ENCODE measurements at regions not wholly inside any gene's neighbourhood (a gene's known extent, or its start where the extent isn't known, plus 50 kb on each side); places are given as distances from the start of the nearest gene placed in this dataset.
"Not testable (repeated sequence)": the region's sequence is repeated elsewhere in the genome, so short reads cannot be mapped to it uniquely, and the experiment has no call there.

DNA sequence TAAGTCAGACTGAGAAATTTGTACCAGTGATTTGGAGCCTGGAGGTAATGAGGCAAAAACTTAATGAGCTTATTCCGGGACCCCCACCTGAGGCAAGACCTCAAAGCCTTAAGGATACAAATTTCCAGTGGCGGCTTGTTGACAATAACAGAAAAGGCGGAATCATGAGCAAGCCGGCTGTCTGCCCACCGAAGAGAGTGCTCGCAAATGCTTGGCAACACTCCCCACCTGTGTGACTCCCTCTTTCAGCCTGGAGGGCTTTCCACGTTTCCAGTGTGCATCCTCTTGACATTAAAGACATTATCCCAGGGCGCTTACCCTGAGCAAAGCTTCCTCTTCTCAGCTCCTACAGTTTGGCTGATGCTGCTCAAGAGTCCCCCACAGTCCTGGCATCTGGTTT, 830.4 kb upstream of the TPTE start:
- TF ChIP-seq CTCF (IDR thresholded peaks at IDR 0.05; ENCODE audit: insufficient read depth, low read length, poor library complexity, severe bottlenecking); EZH2phosphoT487 (conservative IDR thresholded peaks at IDR 0.05; ENCODE audit: low read length): not testable (repeated sequence)
